Keratinocyte (primary cell): ENCODE measurements at regions not wholly inside any gene's neighbourhood (a gene's known extent, or its start where the extent isn't known, plus 50 kb on each side); places are given as distances from the start of the nearest gene placed in this dataset.

Experiments
- DNase-seq: peaks from one replicate; pipeline ENCODE4 v3.0.0-alpha.2; 2011; ENCODE audit warnings: low read depth, missing footprints, low spot score
- FAIRE-seq: peaks from 2 replicates; lab custom pipeline; 2011; peaks lifted over from hg19 to GRCh38; lab: Jason Lieb, UNC
- H2AFZ ChIP-seq: 2 replicates; pipeline ENCODE4 v1.6.0; 2012; ENCODE audit warnings: low read length, control low read depth, inconsistent platforms; ENCODE audit not compliant: control insufficient read depth
- H3K27ac ChIP-seq: 2 replicates; pipeline ENCODE4 v1.5.1; 2011; ENCODE audit warnings: low read length; ENCODE audit not compliant: control insufficient read depth, insufficient read depth
- H3K27me3 ChIP-seq: 3 replicates; pipeline ENCODE4 v1.6.0; 2011; ENCODE audit warnings: low read length; ENCODE audit not compliant: control insufficient read depth, insufficient read depth; ENCODE audit errors: extremely low read depth
- H3K36me3 ChIP-seq, 2 experiments: 2 replicates in 1 of 2; 3 replicates in 1 of 2; pipeline ENCODE4 v1.5.1; 2011; ENCODE audit warnings: low read length in 2 of 2, mild to moderate bottlenecking in 1 of 2; ENCODE audit not compliant: control insufficient read depth in 2 of 2, insufficient read depth in 2 of 2; ENCODE audit errors: extremely low read depth in 1 of 2
- H3K4me1 ChIP-seq: 3 replicates; pipeline ENCODE4 v1.5.1; 2011; ENCODE audit warnings: low read length; ENCODE audit not compliant: control insufficient read depth, insufficient read depth; ENCODE audit errors: extremely low read depth
- H3K4me2 ChIP-seq: 3 replicates; pipeline ENCODE4 v1.6.0; 2011; ENCODE audit warnings: low read depth, low read length; ENCODE audit not compliant: control insufficient read depth, insufficient read depth; ENCODE audit errors: extremely low read depth
- H3K4me3 ChIP-seq, 3 experiments: fragments of 200-600 bp in 1 of 3; sonication (generic) in 1 of 3; 2 replicates in 2 of 3; 3 replicates in 1 of 3; pipeline ENCODE4 v1.5.1; 2011 to 2016; ENCODE audit warnings: low read length in 3 of 3, mild to moderate bottlenecking in 3 of 3, control low read depth in 2 of 3, inconsistent platforms in 1 of 3, low read depth in 1 of 3, mixed read lengths in 1 of 3, mixed run types in 1 of 3, moderate library complexity in 1 of 3; ENCODE audit not compliant: control insufficient read depth in 2 of 3, insufficient read depth in 2 of 3; ENCODE audit errors: extremely low read depth in 1 of 3
- H3K79me2 ChIP-seq: 2 replicates; pipeline ENCODE4 v1.6.0; 2012; ENCODE audit warnings: low read length; ENCODE audit not compliant: control insufficient read depth, insufficient read depth
- H3K9ac ChIP-seq: 3 replicates; pipeline ENCODE4 v1.6.0; 2011; ENCODE audit warnings: low read length; ENCODE audit not compliant: control insufficient read depth, insufficient read depth; ENCODE audit errors: extremely low read depth
- H3K9me1 ChIP-seq: 3 replicates; pipeline ENCODE4 v1.6.0; 2011; ENCODE audit warnings: low read length; ENCODE audit not compliant: control insufficient read depth, insufficient read depth; ENCODE audit errors: extremely low read depth
- H3K9me3 ChIP-seq: 2 replicates; pipeline ENCODE4 v1.5.1; 2012; ENCODE audit warnings: low read depth, low read length; ENCODE audit not compliant: control insufficient read depth
- H4K20me1 ChIP-seq: 3 replicates; pipeline ENCODE4 v1.6.0; 2011; ENCODE audit warnings: low read length; ENCODE audit not compliant: control insufficient read depth, insufficient read depth; ENCODE audit errors: extremely low read depth
- CTCF ChIP-seq, 3 experiments: IDR thresholded peaks in 1 of 3; conservative IDR thresholded peaks in 1 of 3; optimal IDR thresholded peaks in 1 of 3; 2 replicates in 2 of 3; 3 replicates in 1 of 3; pipeline versions ENCODE3 to v1.5.1; 2011; ENCODE audit warnings: low read length in 3 of 3, mild to moderate bottlenecking in 3 of 3, moderate library complexity in 2 of 3, control low read depth in 1 of 3, inconsistent platforms in 1 of 3; ENCODE audit not compliant: insufficient read depth in 2 of 3; ENCODE audit errors: extremely low read depth in 1 of 3
- EZH2 ChIP-seq: IDR thresholded peaks from one replicate; pipeline ENCODE4 v1.6.1; 2012; ENCODE audit warnings: inconsistent platforms, mild to moderate bottlenecking, low read length, moderate library complexity
- dilution Hi-C: fragments of 300-500 bp; cut with MboI; formaldehyde crosslinking; loops from one replicate; pipeline ENCODE4 v1.7.0; 2020; ENCODE audit warnings: low sequenced_read_pairs; ENCODE audit not compliant: extremely low pct_ligation_motif_present

GRCh38 chr11:70868341-70868885 is 384.0 kb downstream of the SHANK2 start:
- no peak overlapping the region for H3K4me2 ChIP-seq
- H3K27me3 ChIP-seq = no peaks in the 10 kb centered on the region
- TF ChIP-seq EZH2 (no peak), CTCF (optimal IDR thresholded peaks at IDR 0.05 in 1 of 3, IDR thresholded peaks at IDR 0.05 in 1 of 3, conservative IDR thresholded peaks at IDR 0.05 in 1 of 3; ENCODE audit: extremely low read depth in 1 of 3, insufficient read depth in 2 of 3, low read length in 3 of 3) (no peak)
- dilution Hi-C loops = no loop called here
- H3K9ac ChIP-seq = no peak overlapping the region
- H2AFZ ChIP-seq = no peak overlapping the region
- H3K4me3 ChIP-seq = no peak overlapping the region
- DNase-seq (no peak), FAIRE-seq (no peak)
- no peaks in the 10 kb centered on the region for H3K79me2 ChIP-seq
- no peaks in the 10 kb centered on the region for H3K36me3 ChIP-seq
- no peaks in the 10 kb centered on the region for H3K9me1 ChIP-seq
- H3K4me1 ChIP-seq = no peaks in the 10 kb centered on the region
- no peak overlapping the region for H3K27ac ChIP-seq
- H3K9me3 ChIP-seq = peaks cover 3% of the 10 kb centered on the region
- no peaks in the 10 kb centered on the region for H4K20me1 ChIP-seq

- dilution Hi-C loops = no loop called here
- FAIRE-seq = no peak
These were observed 383.3 kb downstream of the SHANK2 start for GRCh38 chr11:70869054-70869453.

More at GRCh38 chr11:70869054-70869453, 383.3 kb downstream of the SHANK2 start:
- H3K36me3 ChIP-seq = no peaks in the 10 kb centered on the region
- DNase-seq = no peak
- no peaks in the 10 kb centered on the region for H3K79me2 ChIP-seq
- no peaks in the 10 kb centered on the region for H3K27me3 ChIP-seq
- H3K9me1 ChIP-seq = no peaks in the 10 kb centered on the region
- no peak overlapping the region for H3K9ac ChIP-seq
- no peak overlapping the region for H3K4me2 ChIP-seq
- TF ChIP-seq CTCF (optimal IDR thresholded peaks at IDR 0.05 in 1 of 3, IDR thresholded peaks at IDR 0.05 in 1 of 3, conservative IDR thresholded peaks at IDR 0.05 in 1 of 3; ENCODE audit: extremely low read depth in 1 of 3, insufficient read depth in 2 of 3, low read length in 3 of 3) (no peak), EZH2 (no peak)
- H4K20me1 ChIP-seq = no peaks in the 10 kb centered on the region
- no peak overlapping the region for H3K27ac ChIP-seq
- H3K9me3 ChIP-seq = peaks cover 3% of the 10 kb centered on the region
- no peaks in the 10 kb centered on the region for H3K4me1 ChIP-seq
- H3K4me3 ChIP-seq = no peak overlapping the region
- no peak overlapping the region for H2AFZ ChIP-seq
